HEK293 (cell line): ENCODE measurements at regions not wholly inside any gene's neighbourhood (a gene's known extent, or its start where the extent isn't known, plus 50 kb on each side); places are given as distances from the start of the nearest gene placed in this dataset.

Experiments
- CTCF ChIP-seq: fragments of 450-650 bp; formaldehyde crosslinking; IDR thresholded peaks from 2 replicates; pipeline ENCODE4 v1.5.1; 2016; ENCODE audit warnings: missing biosample characterization, missing genetic modification characterization
- INSM2 ChIP-seq: fragments of 450-650 bp; formaldehyde crosslinking; IDR thresholded peaks from 2 replicates; pipeline ENCODE4 v1.5.1; 2016; ENCODE audit warnings: missing biosample characterization, missing genetic modification characterization
- PBX3 ChIP-seq: sonication (generic); formaldehyde crosslinking; IDR thresholded peaks from 2 replicates; pipeline ENCODE4 v1.8.1; 2022; ENCODE audit warnings: mild to moderate bottlenecking, moderate library complexity, missing genetic modification reagents
- RBAK ChIP-seq: fragments of 450-650 bp; formaldehyde crosslinking; IDR thresholded peaks from 2 replicates; pipeline ENCODE4 v1.5.1; 2016; ENCODE audit warnings: missing biosample characterization, missing genetic modification characterization
- REPIN1 ChIP-seq: fragments of 450-650 bp; formaldehyde crosslinking; IDR thresholded peaks from 2 replicates; pipeline ENCODE4 v1.5.1; 2017; ENCODE audit warnings: missing biosample characterization, missing genetic modification characterization, low read depth
- ZBTB20 ChIP-seq: fragments of 450-650 bp; formaldehyde crosslinking; IDR thresholded peaks from 2 replicates; pipeline ENCODE4 v1.5.1; 2016; ENCODE audit warnings: missing biosample characterization, missing genetic modification characterization
- ZNF274 ChIP-seq, 2 experiments: fragments of 200-500 bp in 1 of 2; fragments of 450-650 bp in 1 of 2; sonication (Bioruptor generic) in 1 of 2; formaldehyde crosslinking in 1 of 2; IDR thresholded peaks; 2 replicates each; pipeline versions ENCODE4 v1.5.1 to v1.6.1; 2014 to 2016; ENCODE audit warnings: borderline replicate concordance in 1 of 2, inconsistent platforms in 1 of 2, low read length in 1 of 2, missing biosample characterization in 1 of 2, missing genetic modification characterization in 1 of 2
- ZNF335 ChIP-seq: fragments of 450-650 bp; formaldehyde crosslinking; conservative IDR thresholded peaks from 2 replicates; pipeline ENCODE4 v1.5.1; 2016; ENCODE audit warnings: missing biosample characterization, missing genetic modification characterization
- ZSCAN5A ChIP-seq: fragments of 450-650 bp; formaldehyde crosslinking; IDR thresholded peaks from 2 replicates; pipeline ENCODE4 v1.5.1; 2016; ENCODE audit warnings: missing biosample characterization, missing genetic modification characterization

- TF ChIP-seq CTCF (tag by site-specific recombination) (no peak), ZNF274 (IDR thresholded peaks at IDR 0.05; ENCODE audit: low read length) (no peak), ZNF274 (tag by site-specific recombination; IDR thresholded peaks at IDR 0.05; ENCODE audit: borderline replicate concordance) (no peak), ZNF335 (no peak), ZBTB20 (tag by site-specific recombination) (no peak), REPIN1 (tag by site-specific recombination) (no peak), PBX3 (CRISPR knock-in tag) (no peak), INSM2 (tag by site-specific recombination) (no peak), ZSCAN5A (tag by site-specific recombination) (no peak), RBAK (tag by site-specific recombination) (no peak)
These were observed 177.8 kb upstream of the GGTLC1 start for GRCh38 chr20:24166412-24166811.
